Ascending aorta (tissue), 2 donors: ENCODE measurements at regions not wholly inside any gene's neighbourhood (a gene's known extent, or its start where the extent isn't known, plus 50 kb on each side); places are given as distances from the start of the nearest gene placed in this dataset.

Source experiments
- DNase-seq, 2 donors: peaks; one replicate each; pipeline ENCODE4 v3.0.0-alpha.2; 2019; ENCODE audit warnings: low spot score in 2 of 2
- H3K27ac ChIP-seq, 2 donors: fragments of 200-600 bp; sonication (generic); one replicate each; pipeline ENCODE4 v1.5.1; 2016 to 2017; ENCODE audit warnings: mild to moderate bottlenecking in 1 of 2
- H3K27me3 ChIP-seq: fragments of 200-600 bp; sonication (generic); one replicate; pipeline ENCODE4 v1.5.1; 2017
- H3K36me3 ChIP-seq, 2 donors: fragments of 200-600 bp; sonication (generic); one replicate each; pipeline ENCODE4 v1.5.1; 2016
- H3K4me1 ChIP-seq, 2 donors: fragments of 200-600 bp; sonication (generic); one replicate each; pipeline ENCODE4 v1.5.1; 2016 to 2017; ENCODE audit warnings: mild to moderate bottlenecking in 1 of 2
- H3K4me3 ChIP-seq, 2 donors: fragments of 200-600 bp; sonication (generic); one replicate each; pipeline ENCODE4 v1.5.1; 2016 to 2017; ENCODE audit warnings: mild to moderate bottlenecking in 1 of 2
- H3K9me3 ChIP-seq, 2 donors: fragments of 200-600 bp; sonication (generic); one replicate each; pipeline ENCODE4 v1.5.1; 2016
- intact Hi-C: fragments of 100-400 bp; cut with DNase I; formaldehyde crosslinking; loops from one replicate; pipeline ENCODE4 v1.15.1; 2023
- TF ChIP-seq, protein P1 (sequence below), 3 experiments: fragments of 200-600 bp in 2 of 3; fragments of 450-650 bp in 1 of 3; sonication (generic) in 2 of 3; IDR thresholded peaks; one replicate each; pipeline ENCODE4 v1.5.1; 2016 to 2019; ENCODE audit warnings: antibody characterized with exemption in 3 of 3, mild to moderate bottlenecking in 1 of 3, moderate library complexity in 1 of 3

DNA sequence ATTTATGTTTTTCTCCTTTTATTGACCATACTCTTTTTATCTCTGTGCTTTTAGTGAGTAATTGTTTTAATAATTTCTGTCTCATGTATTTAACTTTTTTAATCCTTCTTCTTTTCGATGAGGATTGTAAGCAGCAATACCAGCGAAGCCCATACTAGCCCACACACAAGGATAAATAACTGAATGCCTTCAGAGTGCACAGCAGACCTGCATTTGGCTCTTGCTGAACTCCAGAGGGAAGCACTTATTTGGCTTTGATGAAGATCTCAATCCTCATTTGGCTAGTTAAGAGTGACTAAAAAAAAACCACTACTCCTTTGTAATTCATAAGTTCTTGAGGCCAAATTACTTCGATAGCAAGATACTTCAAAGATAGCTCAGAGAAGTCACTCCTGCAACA is 293.3 kb downstream of the METTL15 start:
- no peaks in the 10 kb centered on the region for H3K9me3 ChIP-seq
- intact Hi-C loops = no loop called here
- TF ChIP-seq, protein P1, sequence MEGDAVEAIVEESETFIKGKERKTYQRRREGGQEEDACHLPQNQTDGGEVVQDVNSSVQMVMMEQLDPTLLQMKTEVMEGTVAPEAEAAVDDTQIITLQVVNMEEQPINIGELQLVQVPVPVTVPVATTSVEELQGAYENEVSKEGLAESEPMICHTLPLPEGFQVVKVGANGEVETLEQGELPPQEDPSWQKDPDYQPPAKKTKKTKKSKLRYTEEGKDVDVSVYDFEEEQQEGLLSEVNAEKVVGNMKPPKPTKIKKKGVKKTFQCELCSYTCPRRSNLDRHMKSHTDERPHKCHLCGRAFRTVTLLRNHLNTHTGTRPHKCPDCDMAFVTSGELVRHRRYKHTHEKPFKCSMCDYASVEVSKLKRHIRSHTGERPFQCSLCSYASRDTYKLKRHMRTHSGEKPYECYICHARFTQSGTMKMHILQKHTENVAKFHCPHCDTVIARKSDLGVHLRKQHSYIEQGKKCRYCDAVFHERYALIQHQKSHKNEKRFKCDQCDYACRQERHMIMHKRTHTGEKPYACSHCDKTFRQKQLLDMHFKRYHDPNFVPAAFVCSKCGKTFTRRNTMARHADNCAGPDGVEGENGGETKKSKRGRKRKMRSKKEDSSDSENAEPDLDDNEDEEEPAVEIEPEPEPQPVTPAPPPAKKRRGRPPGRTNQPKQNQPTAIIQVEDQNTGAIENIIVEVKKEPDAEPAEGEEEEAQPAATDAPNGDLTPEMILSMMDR (IDR thresholded peaks at IDR 0.05) = no peak
- H3K27me3 ChIP-seq = no peaks in the 10 kb centered on the region
- no peak overlapping the region for H3K27ac ChIP-seq
- H3K4me1 ChIP-seq = no peaks in the 10 kb centered on the region
- H3K36me3 ChIP-seq = no peaks in the 10 kb centered on the region
- no peak for DNase-seq
- no peak overlapping the region for H3K4me3 ChIP-seq

DNA sequence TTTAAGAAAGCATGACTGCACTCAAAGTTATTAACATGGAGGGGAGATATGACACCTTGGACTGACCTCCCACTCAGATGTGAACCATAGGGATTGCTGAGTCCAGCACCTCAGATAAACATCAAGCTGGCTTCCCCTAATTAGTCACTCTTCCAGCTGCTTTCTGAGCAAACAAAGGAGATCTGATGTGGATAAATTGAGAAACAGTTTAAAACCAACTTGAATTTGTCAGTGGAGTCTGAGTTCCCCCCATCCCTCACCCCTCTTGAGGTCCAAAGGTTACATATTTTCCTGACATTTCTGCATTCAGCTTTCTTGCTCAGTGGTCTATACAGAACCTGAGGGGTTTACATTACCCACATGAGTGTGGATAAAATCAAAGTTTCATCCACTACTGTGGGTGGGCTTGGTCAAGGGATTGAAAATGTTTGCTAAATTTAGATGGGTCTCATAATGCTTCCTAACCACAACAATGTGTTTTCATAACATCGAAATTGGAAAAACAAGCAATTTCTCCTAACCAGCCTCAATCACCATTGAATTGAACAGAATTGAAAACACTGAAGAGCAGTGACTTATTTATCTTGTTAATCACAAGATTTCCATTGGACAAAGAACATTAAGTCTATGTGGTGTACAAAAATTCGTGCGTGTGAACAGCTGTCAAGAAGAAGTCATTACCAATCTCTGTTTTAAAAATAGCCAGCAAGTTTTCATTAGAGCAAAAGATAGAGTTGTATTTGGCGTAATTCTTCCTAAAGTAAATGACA is 292.3 kb downstream of the METTL15 start:
- TF ChIP-seq, protein P1 (IDR thresholded peaks at IDR 0.05) = no peak
- Histone ChIP-seq H3K27me3 (no peaks in the 10 kb centered on the region), H3K36me3 (no peaks in the 10 kb centered on the region), H3K4me3 (no peak overlapping the region), H3K9me3 (no peaks in the 10 kb centered on the region), H3K27ac (no peak overlapping the region), H3K4me1 (no peaks in the 10 kb centered on the region)
- DNase-seq = no peak
- intact Hi-C loops = no loop called here

DNA sequence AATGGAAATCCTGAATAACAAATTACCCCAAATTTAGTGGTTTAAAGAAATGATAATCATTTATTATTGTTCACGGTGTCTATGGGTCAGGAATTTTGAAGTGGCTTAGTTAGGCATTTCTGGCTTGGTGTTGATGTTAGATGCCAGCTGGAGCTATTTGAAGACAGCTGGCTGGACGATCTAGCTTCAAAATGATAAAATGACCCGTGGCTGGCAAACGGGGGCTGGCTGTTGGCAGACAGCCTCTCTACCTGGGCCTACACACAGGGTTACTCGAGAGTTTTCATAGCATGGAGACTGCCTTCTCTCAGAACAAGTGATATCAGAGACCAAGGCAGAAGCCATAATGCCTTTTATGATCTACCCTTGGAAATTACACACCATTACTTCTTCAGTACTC is 285.2 kb downstream of the METTL15 start:
- no peaks in the 10 kb centered on the region for H3K9me3 ChIP-seq
- intact Hi-C loops = no loop called here
- no peak for DNase-seq
- H3K4me3 ChIP-seq = no peak overlapping the region
- no peaks in the 10 kb centered on the region for H3K36me3 ChIP-seq
- no peaks in the 10 kb centered on the region for H3K4me1 ChIP-seq
- no peak overlapping the region for H3K27ac ChIP-seq
- H3K27me3 ChIP-seq = no peaks in the 10 kb centered on the region
- TF ChIP-seq, protein P1 (IDR thresholded peaks at IDR 0.05) = no peak

DNA sequence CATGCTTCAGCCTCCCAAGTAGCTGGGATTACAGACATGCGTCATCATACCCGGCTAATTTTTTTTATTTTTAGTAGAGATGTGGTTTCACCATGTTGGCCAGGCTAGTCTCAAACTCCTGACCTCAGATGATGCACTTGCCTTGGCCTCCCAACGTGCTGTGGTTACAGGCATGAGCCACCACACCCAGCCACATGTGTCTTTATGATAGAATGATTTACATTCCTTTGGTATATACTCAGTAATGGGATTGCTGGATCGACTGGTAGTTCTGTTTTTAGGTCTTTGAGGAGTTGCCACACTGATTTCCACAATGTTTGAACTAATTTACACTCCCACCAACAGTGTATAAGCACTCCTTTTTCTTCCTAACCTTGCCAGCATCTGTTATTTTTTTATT is 276.2 kb downstream of the METTL15 start:
- Histone ChIP-seq H3K4me1 (no peaks in the 10 kb centered on the region), H3K27me3 (no peaks in the 10 kb centered on the region), H3K27ac (no peak overlapping the region), H3K4me3 (no peak overlapping the region), H3K36me3 (no peaks in the 10 kb centered on the region), H3K9me3 (peaks cover 0 to 15% of the 10 kb centered on the region in 2 donors)
- DNase-seq = no peak
- intact Hi-C loops = no loop called here
- TF ChIP-seq, protein P1 (IDR thresholded peaks at IDR 0.05) = no peak

DNA sequence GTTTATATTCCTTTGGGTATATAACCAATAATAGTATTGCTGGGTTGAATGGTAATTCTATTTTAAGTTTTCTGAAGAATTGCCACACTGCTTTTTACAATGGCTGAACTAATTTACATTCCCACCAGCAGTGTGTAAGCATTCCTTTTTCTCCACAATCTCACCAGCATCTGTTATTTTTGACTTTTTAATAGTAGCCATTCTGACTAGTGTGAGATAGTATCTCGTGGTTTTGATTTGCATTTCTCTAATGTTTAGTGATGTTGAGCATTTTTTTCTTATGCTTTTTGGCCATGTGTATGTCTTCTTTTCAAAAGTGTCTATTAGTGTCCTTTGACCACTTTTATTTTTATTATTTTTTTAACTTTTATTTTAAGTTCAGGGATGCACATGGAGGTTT is 275.3 kb downstream of the METTL15 start:
- Histone ChIP-seq H3K9me3 (peaks cover 0 to 15% of the 10 kb centered on the region in 2 donors), H3K36me3 (no peaks in the 10 kb centered on the region), H3K4me3 (no peak overlapping the region), H3K27me3 (no peaks in the 10 kb centered on the region), H3K4me1 (no peaks in the 10 kb centered on the region), H3K27ac (no peak overlapping the region)
- DNase-seq = no peak
- TF ChIP-seq, protein P1 (IDR thresholded peaks at IDR 0.05) = no peak
- intact Hi-C loops = no loop called here
